ENCODE measurements at regions not wholly inside any gene's neighbourhood (a gene's known extent, or its start where the extent isn't known, plus 50 kb on each side); places are given as distances from the start of the nearest gene placed in this dataset.

DNA sequence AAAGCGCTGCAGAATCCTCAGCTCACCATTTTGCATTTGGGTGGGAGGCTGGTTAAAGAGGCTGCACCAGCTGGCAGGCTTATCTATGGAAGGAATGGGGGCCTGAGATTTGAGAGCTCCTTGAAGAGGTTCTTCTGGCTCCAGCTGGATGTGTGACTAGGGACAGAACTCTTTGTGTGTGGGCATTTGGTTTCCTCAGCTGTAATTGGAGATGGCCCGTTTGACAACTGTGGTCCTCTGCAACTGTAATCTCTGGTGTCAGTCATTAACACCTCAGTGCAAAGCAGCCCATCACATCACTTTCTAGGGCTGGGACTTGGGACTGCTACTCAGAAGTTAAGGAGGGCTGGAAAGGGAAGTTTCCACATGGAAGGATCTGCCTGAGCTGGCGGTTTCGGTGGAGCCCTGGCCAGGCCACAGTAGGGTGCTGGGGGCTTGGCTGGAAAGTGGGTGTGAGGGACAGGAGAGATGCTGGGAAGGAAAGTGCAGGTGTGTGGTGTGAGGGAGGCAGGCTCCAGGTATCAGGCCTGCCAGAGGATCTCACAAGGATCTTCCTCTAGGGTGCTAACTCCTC lies 193.8 kb downstream of the GADD45G start:
- FAIRE-seq = no peak
- no peak for DNase-seq (ENCODE audit: low read depth, low spot score)
- Histone ChIP-seq H3K4me3 (ENCODE audit: control insufficient read depth in 2 of 3, extremely low read depth in 1 of 3, insufficient read depth in 2 of 3, low read depth in 1 of 3, low read length in 3 of 3) (no peak overlapping the region), H3K4me2 (ENCODE audit: control insufficient read depth, extremely low read depth, insufficient read depth, low read depth, low read length) (no peak overlapping the region), H4K20me1 (ENCODE audit: control insufficient read depth, extremely low read depth, insufficient read depth, low read length) (no peaks in the 10 kb centered on the region), H3K9me1 (ENCODE audit: control insufficient read depth, extremely low read depth, insufficient read depth, low read length) (no peaks in the 10 kb centered on the region), H3K79me2 (ENCODE audit: control insufficient read depth, insufficient read depth, low read length) (no peaks in the 10 kb centered on the region), H3K9ac (ENCODE audit: control insufficient read depth, extremely low read depth, insufficient read depth, low read length) (no peak overlapping the region), H3K27ac (ENCODE audit: control insufficient read depth, insufficient read depth, low read length) (no peak overlapping the region), H3K9me3 (ENCODE audit: control insufficient read depth, low read depth, low read length) (no peaks in the 10 kb centered on the region), H2AFZ (ENCODE audit: control insufficient read depth, low read length) (no peak overlapping the region), H3K27me3 (ENCODE audit: control insufficient read depth, extremely low read depth, insufficient read depth, low read length) (peaks cover 15% of the 10 kb centered on the region), H3K4me1 (ENCODE audit: control insufficient read depth, extremely low read depth, insufficient read depth, low read length) (no peaks in the 10 kb centered on the region), H3K36me3 (ENCODE audit: control insufficient read depth in 2 of 2, extremely low read depth in 1 of 2, insufficient read depth in 2 of 2, low read length in 2 of 2) (no peaks in the 10 kb centered on the region)
- dilution Hi-C loops (cut with MboI; ENCODE audit: extremely low pct_ligation_motif_present, low sequenced_read_pairs) = no loop called here
- TF ChIP-seq EZH2 (IDR thresholded peaks at IDR 0.05; ENCODE audit: low read length) = no peak
- TF ChIP-seq, protein P1, sequence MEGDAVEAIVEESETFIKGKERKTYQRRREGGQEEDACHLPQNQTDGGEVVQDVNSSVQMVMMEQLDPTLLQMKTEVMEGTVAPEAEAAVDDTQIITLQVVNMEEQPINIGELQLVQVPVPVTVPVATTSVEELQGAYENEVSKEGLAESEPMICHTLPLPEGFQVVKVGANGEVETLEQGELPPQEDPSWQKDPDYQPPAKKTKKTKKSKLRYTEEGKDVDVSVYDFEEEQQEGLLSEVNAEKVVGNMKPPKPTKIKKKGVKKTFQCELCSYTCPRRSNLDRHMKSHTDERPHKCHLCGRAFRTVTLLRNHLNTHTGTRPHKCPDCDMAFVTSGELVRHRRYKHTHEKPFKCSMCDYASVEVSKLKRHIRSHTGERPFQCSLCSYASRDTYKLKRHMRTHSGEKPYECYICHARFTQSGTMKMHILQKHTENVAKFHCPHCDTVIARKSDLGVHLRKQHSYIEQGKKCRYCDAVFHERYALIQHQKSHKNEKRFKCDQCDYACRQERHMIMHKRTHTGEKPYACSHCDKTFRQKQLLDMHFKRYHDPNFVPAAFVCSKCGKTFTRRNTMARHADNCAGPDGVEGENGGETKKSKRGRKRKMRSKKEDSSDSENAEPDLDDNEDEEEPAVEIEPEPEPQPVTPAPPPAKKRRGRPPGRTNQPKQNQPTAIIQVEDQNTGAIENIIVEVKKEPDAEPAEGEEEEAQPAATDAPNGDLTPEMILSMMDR (optimal IDR thresholded peaks at IDR 0.05 in 1 of 3, IDR thresholded peaks at IDR 0.05 in 1 of 3, conservative IDR thresholded peaks at IDR 0.05 in 1 of 3; ENCODE audit: extremely low read depth in 1 of 3, insufficient read depth in 2 of 3, low read length in 3 of 3) = no peak

DNA sequence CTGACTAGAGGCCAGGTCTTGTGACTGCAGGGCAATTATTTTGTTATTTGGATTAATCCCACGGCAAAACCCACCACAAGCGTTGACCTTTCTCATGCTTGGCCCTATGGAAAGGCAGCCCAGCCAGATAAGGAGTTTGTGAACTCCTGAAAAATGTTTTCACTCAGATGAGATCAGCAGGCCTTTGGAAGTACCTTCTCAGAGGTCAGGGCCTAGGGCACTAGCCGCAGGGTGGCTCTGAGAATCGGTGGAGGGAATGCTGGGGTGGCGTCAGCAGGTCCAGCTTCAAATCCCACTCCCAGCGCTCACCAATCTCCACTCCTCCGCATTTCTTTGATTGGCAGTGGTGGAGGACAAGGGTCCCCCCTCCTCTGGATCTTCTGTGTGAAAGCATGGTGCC lies 194.4 kb downstream of the GADD45G start:
- Histone ChIP-seq H3K9me1 (ENCODE audit: control insufficient read depth, extremely low read depth, insufficient read depth, low read length) (no peaks in the 10 kb centered on the region), H3K4me2 (ENCODE audit: control insufficient read depth, extremely low read depth, insufficient read depth, low read depth, low read length) (no peak overlapping the region), H3K9me3 (ENCODE audit: control insufficient read depth, low read depth, low read length) (no peaks in the 10 kb centered on the region), H3K27me3 (ENCODE audit: control insufficient read depth, extremely low read depth, insufficient read depth, low read length) (peaks cover 16% of the 10 kb centered on the region), H3K4me3 (ENCODE audit: control insufficient read depth in 2 of 3, extremely low read depth in 1 of 3, insufficient read depth in 2 of 3, low read depth in 1 of 3, low read length in 3 of 3) (no peak overlapping the region), H3K36me3 (ENCODE audit: control insufficient read depth in 2 of 2, extremely low read depth in 1 of 2, insufficient read depth in 2 of 2, low read length in 2 of 2) (no peaks in the 10 kb centered on the region), H4K20me1 (ENCODE audit: control insufficient read depth, extremely low read depth, insufficient read depth, low read length) (no peaks in the 10 kb centered on the region), H3K27ac (ENCODE audit: control insufficient read depth, insufficient read depth, low read length) (no peak overlapping the region), H2AFZ (ENCODE audit: control insufficient read depth, low read length) (no peak overlapping the region), H3K9ac (ENCODE audit: control insufficient read depth, extremely low read depth, insufficient read depth, low read length) (no peak overlapping the region), H3K4me1 (ENCODE audit: control insufficient read depth, extremely low read depth, insufficient read depth, low read length) (no peaks in the 10 kb centered on the region), H3K79me2 (ENCODE audit: control insufficient read depth, insufficient read depth, low read length) (no peaks in the 10 kb centered on the region)
- dilution Hi-C loops (cut with MboI; ENCODE audit: extremely low pct_ligation_motif_present, low sequenced_read_pairs) = no loop called here
- FAIRE-seq (no peak), DNase-seq (ENCODE audit: low read depth, low spot score) (no peak)
- TF ChIP-seq, protein P1 (optimal IDR thresholded peaks at IDR 0.05 in 1 of 3, IDR thresholded peaks at IDR 0.05 in 1 of 3, conservative IDR thresholded peaks at IDR 0.05 in 1 of 3; ENCODE audit: extremely low read depth in 1 of 3, insufficient read depth in 2 of 3, low read length in 3 of 3) = no peak
- no peak for TF ChIP-seq EZH2 (IDR thresholded peaks at IDR 0.05; ENCODE audit: low read length)

Data from keratinocyte (primary cell).